AG09319 (cell line): ENCODE measurements at regions not wholly inside any gene's neighbourhood (a gene's known extent, or its start where the extent isn't known, plus 50 kb on each side); places are given as distances from the start of the nearest gene placed in this dataset.

Experiments
- DNase-seq: peaks from one replicate; pipeline ENCODE4 v3.0.0-alpha.2; 2010; ENCODE audit warnings: low read depth; ENCODE audit errors: extremely low read depth
- TF ChIP-seq, protein P1 (sequence below): IDR thresholded peaks from 2 replicates; pipeline ENCODE4 v1.5.1; 2011; ENCODE audit warnings: low read depth, mild to moderate bottlenecking, inconsistent platforms, low read length, moderate library complexity

DNA sequence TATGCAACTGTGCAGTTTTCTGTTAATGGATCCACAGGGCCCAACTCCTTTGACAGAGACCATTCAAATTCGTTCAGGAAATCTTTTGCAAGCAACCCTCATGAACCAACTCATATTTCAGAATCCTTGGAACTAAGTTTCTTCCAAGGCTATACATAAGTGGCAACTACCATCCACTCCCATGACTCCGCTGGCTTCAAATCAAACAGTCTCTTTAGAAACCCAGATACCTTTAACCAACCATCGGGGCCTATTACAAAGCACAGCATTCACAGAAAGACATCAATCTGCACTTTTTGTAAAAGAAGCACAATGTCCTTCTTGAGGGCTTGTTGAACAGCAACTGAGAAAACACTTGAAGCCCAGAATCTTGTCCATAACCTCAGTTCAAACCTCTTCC lies 526.9 kb downstream of the DTWD2 start:
- no peak for DNase-seq
- TF ChIP-seq, protein P1, sequence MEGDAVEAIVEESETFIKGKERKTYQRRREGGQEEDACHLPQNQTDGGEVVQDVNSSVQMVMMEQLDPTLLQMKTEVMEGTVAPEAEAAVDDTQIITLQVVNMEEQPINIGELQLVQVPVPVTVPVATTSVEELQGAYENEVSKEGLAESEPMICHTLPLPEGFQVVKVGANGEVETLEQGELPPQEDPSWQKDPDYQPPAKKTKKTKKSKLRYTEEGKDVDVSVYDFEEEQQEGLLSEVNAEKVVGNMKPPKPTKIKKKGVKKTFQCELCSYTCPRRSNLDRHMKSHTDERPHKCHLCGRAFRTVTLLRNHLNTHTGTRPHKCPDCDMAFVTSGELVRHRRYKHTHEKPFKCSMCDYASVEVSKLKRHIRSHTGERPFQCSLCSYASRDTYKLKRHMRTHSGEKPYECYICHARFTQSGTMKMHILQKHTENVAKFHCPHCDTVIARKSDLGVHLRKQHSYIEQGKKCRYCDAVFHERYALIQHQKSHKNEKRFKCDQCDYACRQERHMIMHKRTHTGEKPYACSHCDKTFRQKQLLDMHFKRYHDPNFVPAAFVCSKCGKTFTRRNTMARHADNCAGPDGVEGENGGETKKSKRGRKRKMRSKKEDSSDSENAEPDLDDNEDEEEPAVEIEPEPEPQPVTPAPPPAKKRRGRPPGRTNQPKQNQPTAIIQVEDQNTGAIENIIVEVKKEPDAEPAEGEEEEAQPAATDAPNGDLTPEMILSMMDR = no peak

DNA sequence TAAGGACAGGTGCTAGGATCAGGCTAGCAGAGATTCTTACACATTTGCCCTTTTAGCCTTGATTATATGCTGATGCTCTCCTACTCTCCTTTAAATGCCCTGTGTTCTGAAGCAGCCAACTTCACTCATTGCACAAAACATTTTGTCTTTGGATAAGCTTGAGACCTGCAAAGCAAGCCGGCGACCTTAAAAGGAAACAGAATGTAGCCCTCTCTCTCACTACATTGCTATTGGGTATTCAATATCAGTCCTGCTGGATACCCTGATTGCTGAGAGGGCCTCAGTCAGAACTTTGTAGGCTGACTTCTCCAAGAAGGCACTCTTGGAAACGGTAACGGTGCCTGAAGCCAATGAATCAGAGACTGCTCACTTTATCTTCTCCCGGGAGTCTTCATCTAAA lies 528.9 kb downstream of the DTWD2 start:
- TF ChIP-seq, protein P1 = no peak
- no peak for DNase-seq

DNA sequence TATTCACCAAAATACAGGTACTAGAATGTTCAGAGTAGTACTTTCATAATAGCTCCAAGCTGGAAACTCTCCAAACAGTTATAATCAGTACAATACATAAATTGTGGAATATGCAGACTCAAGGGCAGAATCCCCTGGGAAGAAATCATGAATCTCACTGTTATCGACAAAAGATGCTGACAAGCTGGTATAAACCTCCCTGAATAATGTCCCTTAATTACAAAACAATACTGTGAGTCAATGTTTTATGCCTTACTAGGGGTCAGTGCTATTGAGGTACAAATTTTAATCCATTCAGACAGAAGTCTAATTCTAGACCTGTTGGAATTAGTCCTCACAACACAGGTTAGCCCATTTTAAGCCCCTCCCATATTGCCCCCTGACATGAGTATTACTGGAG lies 532.3 kb downstream of the DTWD2 start:
- TF ChIP-seq, protein P1 = no peak

DNA sequence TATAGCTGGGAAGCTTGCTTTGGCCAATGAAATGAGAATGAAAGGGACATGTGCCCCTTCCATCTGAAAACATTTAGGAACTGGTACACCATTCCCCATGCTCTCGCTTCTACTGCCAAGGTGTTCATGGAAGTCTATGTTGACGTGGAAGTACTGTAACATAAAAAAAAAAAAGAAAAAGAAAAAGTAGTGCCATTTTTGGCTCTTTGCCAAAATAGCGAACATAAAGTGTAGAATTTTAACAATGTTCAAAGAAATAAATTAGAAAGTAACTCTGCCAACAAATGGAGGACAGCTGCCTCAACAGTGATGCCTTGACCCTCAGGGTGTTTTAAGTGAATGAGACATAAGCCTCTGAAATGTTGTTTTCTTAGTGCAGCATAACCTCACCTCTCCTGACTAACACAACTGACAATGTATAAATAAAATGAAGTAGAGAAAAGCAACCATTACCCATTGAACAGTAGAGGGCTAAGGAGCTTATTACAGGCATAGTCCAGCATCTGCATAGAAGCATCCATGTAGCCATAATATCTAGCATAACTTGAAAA lies 536.6 kb downstream of the DTWD2 start:
- no peak for DNase-seq

More for the DNA sequence above, 532.3 kb downstream of the DTWD2 start:
- DNase-seq = no peak

DNA sequence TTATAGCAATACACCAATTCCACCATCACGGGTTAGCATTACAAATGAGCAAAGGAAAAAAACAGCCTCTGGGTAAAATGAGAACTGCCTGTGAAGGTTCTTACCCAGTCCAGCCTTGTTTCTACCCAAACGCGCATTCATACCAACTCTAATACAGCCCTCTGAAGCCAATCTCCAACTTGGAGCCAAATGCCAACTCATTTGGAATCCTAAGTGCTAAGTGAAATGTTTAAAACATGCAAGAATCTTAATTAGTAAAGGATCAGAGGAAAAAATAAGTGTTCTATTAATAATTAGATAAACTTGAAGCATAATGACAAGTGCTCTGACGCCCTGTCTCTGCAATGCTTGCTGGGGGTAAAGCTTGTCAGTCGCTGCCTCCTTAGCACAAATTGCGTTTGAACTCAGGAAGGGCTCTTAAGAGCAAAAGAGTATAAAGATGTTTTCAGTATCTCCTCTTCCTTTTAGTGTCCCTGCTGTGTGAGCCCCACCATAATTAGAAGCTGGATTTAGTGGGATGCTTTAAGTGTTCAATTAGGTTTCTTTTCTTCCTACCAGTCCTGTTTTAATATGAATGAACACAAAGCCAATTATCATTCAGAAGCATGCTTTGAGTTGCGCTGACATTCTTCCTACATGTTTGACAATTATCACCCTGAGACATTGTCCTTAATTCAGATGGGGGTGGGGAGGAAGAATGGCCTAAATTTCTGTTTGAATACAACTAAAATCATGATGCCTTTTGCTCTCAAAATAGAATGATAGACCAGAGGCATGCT lies 537.6 kb downstream of the DTWD2 start:
- TF ChIP-seq, protein P1 = no peak
- DNase-seq = no peak

More for the DNA sequence above, 536.6 kb downstream of the DTWD2 start:
- TF ChIP-seq, protein P1 = no peak

- DNase-seq = no peak
- TF ChIP-seq, protein P1 = no peak
These were observed 541.0 kb downstream of the DTWD2 start for GRCh38 chr5:118447350-118447749.

DNA sequence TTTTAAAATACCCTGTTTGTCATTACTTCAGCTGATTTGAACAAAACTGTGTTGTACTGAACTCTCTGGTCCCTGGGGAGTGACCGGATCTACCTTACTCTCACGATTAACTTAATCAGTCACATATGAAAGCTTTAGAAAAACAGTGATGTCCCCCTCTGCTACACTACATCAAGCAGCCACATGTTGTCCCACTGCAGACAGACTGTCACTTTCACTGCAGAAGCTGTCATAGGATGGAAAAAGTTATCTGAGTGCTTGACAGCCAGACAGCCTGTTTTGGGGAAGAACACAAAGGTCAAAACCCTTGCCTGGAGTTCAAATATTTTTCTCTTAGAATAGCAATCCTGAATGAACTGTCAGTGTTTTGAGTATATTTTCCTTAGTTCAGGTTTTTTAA lies 546.4 kb downstream of the DTWD2 start:
- TF ChIP-seq, protein P1 = no peak
- no peak for DNase-seq
